ENCODE measurements at regions not wholly inside any gene's neighbourhood (a gene's known extent, or its start where the extent isn't known, plus 50 kb on each side); places are given as distances from the start of the nearest gene placed in this dataset.

GRCh38 chr13:106129993-106130392, 405.5 kb downstream of the EFNB2 start:
- no peak for DNase-seq (ENCODE audit: low read depth)

GRCh38 chr13:106129273-106129672, 406.2 kb downstream of the EFNB2 start:
- DNase-seq (ENCODE audit: low read depth) = no peak

GRCh38 chr13:106122234-106122633, 413.2 kb downstream of the EFNB2 start:
- no peak for DNase-seq (ENCODE audit: low read depth)

GRCh38 chr13:106121173-106121754, 414.2 kb downstream of the EFNB2 start:
- DNase-seq (ENCODE audit: low read depth) = no peak

GRCh38 chr13:106118996-106119395, 416.5 kb downstream of the EFNB2 start:
- DNase-seq (ENCODE audit: low read depth) = no peak

GRCh38 chr13:106118050-106118449, 417.4 kb downstream of the EFNB2 start:
- DNase-seq (ENCODE audit: low read depth) = no peak

- DNase-seq (ENCODE audit: low read depth) = no peak
Observed at GRCh38 chr13:106117640-106118039, 417.8 kb downstream of the EFNB2 start.

- no peak for DNase-seq (ENCODE audit: low read depth)
Observed at GRCh38 chr13:106117035-106117434, 418.4 kb downstream of the EFNB2 start.

- no peak for DNase-seq (ENCODE audit: low read depth)
Observed at GRCh38 chr13:106115081-106115480, 420.4 kb downstream of the EFNB2 start.

GRCh38 chr13:106113796-106114195, 421.7 kb downstream of the EFNB2 start:
- DNase-seq (ENCODE audit: low read depth) = no peak

GRCh38 chr13:106112191-106112590, 423.3 kb downstream of the EFNB2 start:
- DNase-seq (ENCODE audit: low read depth) = no peak

GRCh38 chr13:106110241-106110855, 425.1 kb downstream of the EFNB2 start:
- DNase-seq (ENCODE audit: low read depth) = no peak

- DNase-seq (ENCODE audit: low read depth) = no peak
Observed at GRCh38 chr13:106109391-106109791, 426.1 kb downstream of the EFNB2 start.

- no peak for DNase-seq (ENCODE audit: low read depth)
Observed at GRCh38 chr13:106108346-106108745, 427.1 kb downstream of the EFNB2 start.

GRCh38 chr13:106107061-106107460, 428.4 kb downstream of the EFNB2 start:
- no peak for DNase-seq (ENCODE audit: low read depth)

GRCh38 chr13:106105153-106105552, 430.3 kb downstream of the EFNB2 start:
- DNase-seq (ENCODE audit: low read depth) = no peak

- no peak for DNase-seq (ENCODE audit: low read depth)
Observed at GRCh38 chr13:106104281-106104901, 431.1 kb downstream of the EFNB2 start.

- DNase-seq (ENCODE audit: low read depth) = no peak
Observed at GRCh38 chr13:106103779-106104178, 431.7 kb downstream of the EFNB2 start.

- DNase-seq (ENCODE audit: low read depth) = no peak
Observed at GRCh38 chr13:106102786-106103185, 432.7 kb downstream of the EFNB2 start.

- DNase-seq (ENCODE audit: low read depth) = no peak
Observed at GRCh38 chr13:106101201-106101600, 434.3 kb downstream of the EFNB2 start.

GRCh38 chr13:106100171-106100919, 435.1 kb downstream of the EFNB2 start:
- DNase-seq (ENCODE audit: low read depth) = no peak

- no peak for DNase-seq (ENCODE audit: low read depth)
Observed at GRCh38 chr13:106099765-106100164, 435.7 kb downstream of the EFNB2 start.

GRCh38 chr13:106098778-106099177, 436.7 kb downstream of the EFNB2 start:
- no peak for DNase-seq (ENCODE audit: low read depth)

All from stimulated activated CD8-positive, alpha-beta memory T cell treated with anti-CD3 and anti-CD28 coated beads, Interleukin-12 subunit alpha, Interleukin-12 subunit beta, amount 100 ng/mL, for 4 hours (primary cell).